ENCODE measurements at regions not wholly inside any gene's neighbourhood (a gene's known extent, or its start where the extent isn't known, plus 50 kb on each side); places are given as distances from the start of the nearest gene placed in this dataset.
"Not testable (repeated sequence)": the region's sequence is repeated elsewhere in the genome, so short reads cannot be mapped to it uniquely, and the experiment has no call there.

DNA sequence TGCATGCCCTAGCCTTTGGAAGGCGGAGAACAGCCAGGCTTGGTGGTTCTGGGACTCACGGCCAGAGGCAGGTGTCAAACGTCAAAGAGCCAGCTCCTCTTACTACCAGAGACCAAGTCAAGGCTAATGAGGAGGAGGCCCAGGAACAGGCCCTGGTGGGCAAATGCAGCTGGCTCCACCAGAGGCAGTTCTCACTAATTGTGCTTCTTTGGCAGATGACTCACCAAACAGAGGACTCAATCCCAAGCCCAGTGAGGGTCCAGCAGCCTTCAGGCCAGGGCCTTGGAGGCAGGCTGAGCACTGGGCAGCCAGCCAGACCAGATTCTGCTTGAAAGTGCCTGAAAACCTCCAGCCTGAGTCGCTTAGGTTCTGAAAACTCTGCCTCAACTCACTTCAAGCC is 336.5 kb upstream of the CDH5 start:
- H3K9me3 ChIP-seq (ENCODE audit: control insufficient read depth, insufficient read depth, low read length) = peaks cover under 1% of the 10 kb centered on the region; the same call in 1 of the 2 replicates
- H3K27ac ChIP-seq (ENCODE audit: low read depth, low read length) = no peak overlapping the region
- no peak overlapping the region for H3K4me3 ChIP-seq (ENCODE audit: low read depth, low read length)
- no peaks in the 10 kb centered on the region for H3K4me1 ChIP-seq (ENCODE audit: control insufficient read depth, insufficient read depth, low read length)
- no peak overlapping the region for H3K9ac ChIP-seq (ENCODE audit: low read depth, low read length)
- no peaks in the 10 kb centered on the region for H3K27me3 ChIP-seq (ENCODE audit: control insufficient read depth, insufficient read depth, low read length)
- no peaks in the 10 kb centered on the region for H3K36me3 ChIP-seq (ENCODE audit: control insufficient read depth, insufficient read depth, low read length)

DNA sequence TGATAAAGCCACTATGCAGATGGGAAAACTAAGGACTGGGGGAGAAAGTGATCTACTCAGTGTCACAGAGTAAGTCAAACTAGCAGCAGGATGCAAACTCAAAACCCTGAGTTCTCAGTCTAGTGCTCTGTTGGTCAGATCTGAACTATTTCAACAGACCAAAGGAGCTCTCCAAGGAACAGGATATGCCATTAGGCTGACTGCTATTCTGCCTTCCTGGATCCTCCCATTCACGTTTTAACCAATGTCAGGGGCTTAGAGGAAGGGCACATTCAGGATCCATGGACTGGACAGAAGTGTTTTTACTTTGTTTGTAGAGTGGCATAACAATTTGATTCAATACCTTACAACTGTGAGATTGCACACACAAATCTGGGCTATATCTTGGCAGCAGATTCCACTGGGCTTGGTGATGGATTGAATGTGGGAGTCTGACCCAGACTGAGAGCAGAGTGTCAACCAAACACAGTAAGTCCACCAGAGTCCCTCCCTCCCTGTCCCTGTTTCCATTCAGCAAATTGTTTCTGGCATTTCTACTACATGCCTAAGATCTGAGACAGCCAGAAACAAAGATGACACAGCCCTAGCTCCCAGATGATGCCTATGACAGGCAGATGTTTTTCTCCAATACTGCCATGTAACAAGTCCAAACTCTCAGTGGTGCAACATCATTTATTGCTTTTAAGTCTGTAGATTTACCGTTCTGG is 337.8 kb upstream of the CDH5 start:
- Histone ChIP-seq H3K27me3 (ENCODE audit: control insufficient read depth, insufficient read depth, low read length) (no peaks in the 10 kb centered on the region), H3K4me3 (ENCODE audit: low read depth, low read length) (no peak overlapping the region), H3K4me1 (ENCODE audit: control insufficient read depth, insufficient read depth, low read length) (no peaks in the 10 kb centered on the region), H3K9me3 (ENCODE audit: control insufficient read depth, insufficient read depth, low read length) (peaks cover 11% of the 10 kb centered on the region), H3K27ac (ENCODE audit: low read depth, low read length) (no peak overlapping the region), H3K9ac (ENCODE audit: low read depth, low read length) (no peak overlapping the region), H3K36me3 (ENCODE audit: control insufficient read depth, insufficient read depth, low read length) (no peaks in the 10 kb centered on the region)

DNA sequence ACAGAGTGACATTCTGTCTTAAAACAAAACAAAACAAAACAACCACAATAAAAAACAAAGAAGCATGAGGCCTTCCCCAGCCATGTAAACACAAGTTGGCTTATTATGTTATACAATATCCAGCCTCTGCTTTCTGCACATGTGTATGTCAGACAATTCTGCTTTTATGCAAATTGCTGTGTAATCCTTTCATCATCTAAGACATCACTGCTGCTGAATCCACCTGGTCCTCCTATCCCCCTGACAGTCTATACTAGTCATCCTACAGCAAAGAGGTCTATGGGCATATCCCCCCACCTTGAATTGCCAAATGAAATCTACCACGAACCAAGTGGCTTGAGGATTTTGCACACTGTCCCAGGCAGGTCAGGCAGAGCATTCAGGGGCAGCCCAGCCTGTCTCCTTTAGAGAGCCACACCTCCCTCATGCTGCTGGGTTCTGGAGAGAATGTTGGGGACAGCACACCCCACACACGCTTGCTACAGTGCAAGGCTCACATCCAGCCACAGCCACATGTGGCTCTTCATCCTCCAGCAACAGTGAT is 339.6 kb upstream of the CDH5 start:
- no peaks in the 10 kb centered on the region for H3K36me3 ChIP-seq (ENCODE audit: control insufficient read depth, insufficient read depth, low read length)
- H3K9me3 ChIP-seq (ENCODE audit: control insufficient read depth, insufficient read depth, low read length) = peaks cover 11% of the 10 kb centered on the region
- no peak overlapping the region for H3K9ac ChIP-seq (ENCODE audit: low read depth, low read length)
- H3K27ac ChIP-seq (ENCODE audit: low read depth, low read length) = no peak overlapping the region
- no peak overlapping the region for H3K4me3 ChIP-seq (ENCODE audit: low read depth, low read length)
- H3K27me3 ChIP-seq (ENCODE audit: control insufficient read depth, insufficient read depth, low read length) = no peaks in the 10 kb centered on the region
- H3K4me1 ChIP-seq (ENCODE audit: control insufficient read depth, insufficient read depth, low read length) = no peaks in the 10 kb centered on the region

- H3K27ac ChIP-seq (ENCODE audit: low read depth, low read length) = no peak overlapping the region
- no peak overlapping the region for H3K4me3 ChIP-seq (ENCODE audit: low read depth, low read length)
- H3K27me3 ChIP-seq (ENCODE audit: control insufficient read depth, insufficient read depth, low read length) = no peaks in the 10 kb centered on the region
- H3K9me3 ChIP-seq (ENCODE audit: control insufficient read depth, insufficient read depth, low read length) = peaks cover 11% of the 10 kb centered on the region
- no peak overlapping the region for H3K9ac ChIP-seq (ENCODE audit: low read depth, low read length)
- H3K4me1 ChIP-seq (ENCODE audit: control insufficient read depth, insufficient read depth, low read length) = no peaks in the 10 kb centered on the region
- no peaks in the 10 kb centered on the region for H3K36me3 ChIP-seq (ENCODE audit: control insufficient read depth, insufficient read depth, low read length)
Measured at GRCh38 chr16:66026211-66026610, 340.3 kb upstream of the CDH5 start.

- Histone ChIP-seq H3K9me3 (ENCODE audit: control insufficient read depth, insufficient read depth, low read length) (peaks cover 11% of the 10 kb centered on the region), H3K4me1 (ENCODE audit: control insufficient read depth, insufficient read depth, low read length) (no peaks in the 10 kb centered on the region), H3K9ac (ENCODE audit: low read depth, low read length) (no peak overlapping the region), H3K27ac (ENCODE audit: low read depth, low read length) (no peak overlapping the region), H3K36me3 (ENCODE audit: control insufficient read depth, insufficient read depth, low read length) (no peaks in the 10 kb centered on the region), H3K4me3 (ENCODE audit: low read depth, low read length) (no peak overlapping the region), H3K27me3 (ENCODE audit: control insufficient read depth, insufficient read depth, low read length) (no peaks in the 10 kb centered on the region)
Measured at GRCh38 chr16:66025751-66026150, 340.7 kb upstream of the CDH5 start.

- H3K36me3 ChIP-seq (ENCODE audit: control insufficient read depth, insufficient read depth, low read length); H3K27me3 ChIP-seq (ENCODE audit: control insufficient read depth, insufficient read depth, low read length); H3K4me3 ChIP-seq (ENCODE audit: low read depth, low read length); H3K27ac ChIP-seq (ENCODE audit: low read depth, low read length); H3K4me1 ChIP-seq (ENCODE audit: control insufficient read depth, insufficient read depth, low read length); H3K9ac ChIP-seq (ENCODE audit: low read depth, low read length): not testable (repeated sequence)
- peaks cover 11% of the 10 kb centered on the region for H3K9me3 ChIP-seq (ENCODE audit: control insufficient read depth, insufficient read depth, low read length)
Measured at GRCh38 chr16:66024567-66024966, 341.9 kb upstream of the CDH5 start.

DNA sequence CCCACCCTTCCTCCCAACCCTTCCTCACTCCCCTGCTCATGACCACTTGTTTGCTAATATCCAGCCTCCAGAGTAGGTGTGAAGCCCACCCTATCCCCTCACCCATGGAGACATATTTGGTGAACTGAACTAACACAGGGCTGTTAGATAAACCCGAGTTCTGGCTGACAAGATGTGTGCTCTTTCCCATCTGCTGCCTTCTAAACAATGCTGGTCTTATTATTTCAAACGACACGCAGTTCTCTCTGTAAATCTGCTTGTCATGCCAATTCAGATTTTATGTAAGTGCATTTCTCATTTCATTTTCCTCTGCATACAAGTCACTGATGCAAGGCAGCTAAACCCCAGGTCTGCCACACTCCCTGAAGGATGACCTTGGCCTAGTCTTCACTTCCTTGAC is 343.0 kb upstream of the CDH5 start:
- Histone ChIP-seq H3K36me3 (ENCODE audit: control insufficient read depth, insufficient read depth, low read length) (no peaks in the 10 kb centered on the region), H3K27ac (ENCODE audit: low read depth, low read length) (no peak overlapping the region), H3K27me3 (ENCODE audit: control insufficient read depth, insufficient read depth, low read length) (no peaks in the 10 kb centered on the region), H3K9ac (ENCODE audit: low read depth, low read length) (no peak overlapping the region), H3K4me3 (ENCODE audit: low read depth, low read length) (no peak overlapping the region), H3K9me3 (ENCODE audit: control insufficient read depth, insufficient read depth, low read length) (peaks cover 13% of the 10 kb centered on the region), H3K4me1 (ENCODE audit: control insufficient read depth, insufficient read depth, low read length) (no peaks in the 10 kb centered on the region)

GRCh38 chr16:66020642-66021041 is 345.8 kb upstream of the CDH5 start:
- Histone ChIP-seq H3K4me3 (ENCODE audit: low read depth, low read length) (no peak overlapping the region), H3K9ac (ENCODE audit: low read depth, low read length) (no peak overlapping the region), H3K27me3 (ENCODE audit: control insufficient read depth, insufficient read depth, low read length) (no peaks in the 10 kb centered on the region), H3K36me3 (ENCODE audit: control insufficient read depth, insufficient read depth, low read length) (no peaks in the 10 kb centered on the region), H3K27ac (ENCODE audit: low read depth, low read length) (no peak overlapping the region), H3K9me3 (ENCODE audit: control insufficient read depth, insufficient read depth, low read length) (peaks cover 13% of the 10 kb centered on the region), H3K4me1 (ENCODE audit: control insufficient read depth, insufficient read depth, low read length) (no peaks in the 10 kb centered on the region)

DNA sequence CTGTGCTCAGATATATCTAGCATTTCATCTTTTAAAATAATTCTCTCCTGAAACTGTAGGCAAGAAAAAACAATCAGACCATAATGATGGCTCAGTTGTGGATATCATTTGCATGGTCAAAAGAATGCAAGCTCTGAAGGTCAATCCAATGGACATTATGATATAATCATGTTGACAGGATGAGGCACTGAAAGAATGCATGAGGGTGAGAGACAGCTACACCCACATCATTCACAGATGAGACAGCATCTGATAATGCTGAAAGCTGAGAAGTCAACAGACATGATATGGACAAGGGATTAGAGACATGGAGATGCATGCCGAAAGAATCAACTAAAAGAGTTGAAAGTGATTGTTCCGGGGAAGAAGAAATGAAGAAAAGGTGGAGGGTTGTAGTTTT is 346.4 kb upstream of the CDH5 start:
- no peak overlapping the region for H3K4me3 ChIP-seq (ENCODE audit: low read depth, low read length)
- no peaks in the 10 kb centered on the region for H3K27me3 ChIP-seq (ENCODE audit: control insufficient read depth, insufficient read depth, low read length)
- no peaks in the 10 kb centered on the region for H3K4me1 ChIP-seq (ENCODE audit: control insufficient read depth, insufficient read depth, low read length)
- no peaks in the 10 kb centered on the region for H3K36me3 ChIP-seq (ENCODE audit: control insufficient read depth, insufficient read depth, low read length)
- H3K9me3 ChIP-seq (ENCODE audit: control insufficient read depth, insufficient read depth, low read length) = peaks cover 13% of the 10 kb centered on the region
- no peak overlapping the region for H3K9ac ChIP-seq (ENCODE audit: low read depth, low read length)
- H3K27ac ChIP-seq (ENCODE audit: low read depth, low read length) = no peak overlapping the region

DNA sequence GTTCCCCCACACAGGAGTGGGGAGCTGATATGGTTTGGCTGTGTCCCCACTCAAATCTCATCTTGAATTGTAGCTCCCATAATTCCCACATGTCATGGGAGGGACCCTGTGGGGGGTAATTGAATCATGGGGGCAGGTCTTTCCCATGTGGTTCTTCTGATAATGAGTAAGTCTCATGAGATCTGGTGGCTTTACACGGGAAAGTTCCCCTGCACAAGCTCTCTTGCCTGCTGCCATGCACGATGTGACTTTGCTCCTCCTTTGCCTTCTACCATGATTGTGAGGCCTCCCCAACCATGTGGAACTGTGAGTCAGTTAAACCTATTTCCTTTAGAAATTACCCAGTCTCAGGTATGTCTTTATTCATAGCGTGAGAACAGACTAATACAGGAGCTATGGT is 347.0 kb upstream of the CDH5 start:
- H3K36me3 ChIP-seq (ENCODE audit: control insufficient read depth, insufficient read depth, low read length); H3K27ac ChIP-seq (ENCODE audit: low read depth, low read length); H3K4me3 ChIP-seq (ENCODE audit: low read depth, low read length); H3K9me3 ChIP-seq (ENCODE audit: control insufficient read depth, insufficient read depth, low read length); H3K9ac ChIP-seq (ENCODE audit: low read depth, low read length); H3K27me3 ChIP-seq (ENCODE audit: control insufficient read depth, insufficient read depth, low read length); H3K4me1 ChIP-seq (ENCODE audit: control insufficient read depth, insufficient read depth, low read length): not testable (repeated sequence)

DNA sequence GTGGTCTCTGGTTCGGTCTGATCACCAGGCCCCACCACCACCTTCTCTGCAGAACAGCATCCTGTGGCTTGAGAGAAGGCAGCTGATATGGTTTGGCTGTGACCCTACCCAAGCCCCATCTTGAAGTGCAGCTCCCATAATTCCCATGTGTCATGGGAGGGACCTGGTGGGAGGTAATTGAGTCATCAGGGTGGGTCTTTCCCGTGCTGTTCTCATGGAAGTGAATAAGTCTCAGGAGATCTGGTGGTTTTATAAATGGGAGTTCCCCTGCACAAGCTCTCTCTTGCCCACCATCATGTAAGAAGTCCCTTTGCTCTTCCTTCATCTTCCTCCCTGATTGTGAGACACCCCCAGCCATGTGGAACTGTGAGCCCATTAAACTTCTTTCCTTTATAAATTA is 352.3 kb upstream of the CDH5 start:
- Histone ChIP-seq H3K9ac (ENCODE audit: low read depth, low read length) (no peak overlapping the region), H3K9me3 (ENCODE audit: control insufficient read depth, insufficient read depth, low read length) (no peaks in the 10 kb centered on the region), H3K4me3 (ENCODE audit: low read depth, low read length) (no peak overlapping the region), H3K4me1 (ENCODE audit: control insufficient read depth, insufficient read depth, low read length) (0 out of 2 replicates have a peak, but pooled peaks cover 9% of the 10 kb centered on the region), H3K27ac (ENCODE audit: low read depth, low read length) (no peak overlapping the region), H3K36me3 (ENCODE audit: control insufficient read depth, insufficient read depth, low read length) (no peaks in the 10 kb centered on the region), H3K27me3 (ENCODE audit: control insufficient read depth, insufficient read depth, low read length) (no peaks in the 10 kb centered on the region)

All from HUES48 (cell line).